CD4-positive, alpha-beta T cell (primary cell): ENCODE measurements at regions not wholly inside any gene's neighbourhood (a gene's known extent, or its start where the extent isn't known, plus 50 kb on each side); places are given as distances from the start of the nearest gene placed in this dataset.

Source experiments
- ATAC-seq: fragments of 200-7000 bp; cut with Tn5 transposase; one replicate; pipeline ENCODE4 v1.10.0; 2022; ENCODE audit warnings: mild to moderate bottlenecking; ENCODE audit not compliant: poor library complexity
- CTCF ChIA-PET: fragments of 350-600 bp; sonication (Branson Sonifier 250); formaldehyde crosslinking; loops from one replicate; lab custom pipeline; 2021; ENCODE audit warnings: antibody characterized with exemption, inconsistent platforms; lab: Charles Lee
- POLR2A ChIA-PET: fragments of 350-600 bp; sonication (Branson Sonifier 250); formaldehyde crosslinking; loops from one replicate; lab custom pipeline; 2021; ENCODE audit warnings: antibody characterized with exemption, inconsistent platforms; lab: Charles Lee
- DNase-seq, 14 experiments: peaks; one replicate each; pipeline ENCODE4 v3.0.0-alpha.2; 2013 to 2020; ENCODE audit warnings: mixed read lengths in 2 of 14
- H3K27ac ChIP-seq, 2 donors: one replicate each; pipeline versions ENCODE4 v1.5.1 to v1.7.0; 2013; ENCODE audit warnings: low read length in 2 of 2, low read depth in 1 of 2, mild to moderate bottlenecking in 1 of 2
- H3K27me3 ChIP-seq, 2 experiments: 1 replicate in 1 of 2; 2 replicates in 1 of 2; pipeline versions ENCODE4 v1.6.1 to v1.7.0; 2013; ENCODE audit warnings: low read length in 2 of 2, control low read depth in 1 of 2, mild to moderate bottlenecking in 1 of 2, moderate library complexity in 1 of 2; ENCODE audit not compliant: insufficient read depth in 2 of 2, control insufficient read depth in 1 of 2
- H3K36me3 ChIP-seq: one replicate; pipeline ENCODE4 v1.6.1; 2013; ENCODE audit warnings: low read length, control low read depth; ENCODE audit not compliant: insufficient read depth
- H3K4me1 ChIP-seq: one replicate; pipeline ENCODE4 v1.6.1; 2013; ENCODE audit warnings: low read length, control low read depth; ENCODE audit not compliant: insufficient read depth
- H3K4me3 ChIP-seq: one replicate; pipeline ENCODE4 v1.5.1; 2013; ENCODE audit warnings: mild to moderate bottlenecking, low read length, moderate library complexity
- H3K9me3 ChIP-seq, 2 experiments: 1 replicate in 1 of 2; 2 replicates in 1 of 2; pipeline versions ENCODE4 v1.6.1 to v1.7.0; 2013; ENCODE audit warnings: low read length in 2 of 2, mild to moderate bottlenecking in 2 of 2, control low read depth in 1 of 2, moderate library complexity in 1 of 2; ENCODE audit not compliant: control insufficient read depth in 1 of 2, insufficient read depth in 1 of 2
- H3K27ac Mint-ChIP-seq: one replicate; pipeline ENCODE4 v1.8.0; 2020; ENCODE audit warnings: mixed read lengths
- H3K27me3 Mint-ChIP-seq: one replicate; pipeline ENCODE4 v1.8.0; 2021; ENCODE audit warnings: mixed read lengths
- H3K36me3 Mint-ChIP-seq: one replicate; pipeline ENCODE4 v1.8.0; 2021; ENCODE audit warnings: low read depth, mixed read lengths
- H3K4me1 Mint-ChIP-seq: one replicate; pipeline ENCODE4 v1.8.0; 2021; ENCODE audit warnings: low read depth, mixed read lengths
- H3K4me3 Mint-ChIP-seq: one replicate; pipeline ENCODE4 v1.8.0; 2020; ENCODE audit warnings: mild to moderate bottlenecking, mixed read lengths
- H3K9me3 Mint-ChIP-seq: one replicate; pipeline ENCODE4 v1.8.0; 2020; ENCODE audit warnings: mixed read lengths
- intact Hi-C, 2 experiments: fragments of 100-400 bp; cut with DNase I in 1 of 2; cut with micrococcal nuclease in 1 of 2; formaldehyde crosslinking; loops; one replicate each; pipeline versions ENCODE4 v1.15.1 to v1.9.0; 2023 to 2025; cut with DNase I, micrococcal nuclease
- TF ChIP-seq, protein P1 (sequence below): fragments of 200-600 bp; IDR thresholded peaks from one replicate; pipeline ENCODE4 v1.8.0; 2022; ENCODE audit warnings: antibody characterized with exemption, mild to moderate bottlenecking

DNA sequence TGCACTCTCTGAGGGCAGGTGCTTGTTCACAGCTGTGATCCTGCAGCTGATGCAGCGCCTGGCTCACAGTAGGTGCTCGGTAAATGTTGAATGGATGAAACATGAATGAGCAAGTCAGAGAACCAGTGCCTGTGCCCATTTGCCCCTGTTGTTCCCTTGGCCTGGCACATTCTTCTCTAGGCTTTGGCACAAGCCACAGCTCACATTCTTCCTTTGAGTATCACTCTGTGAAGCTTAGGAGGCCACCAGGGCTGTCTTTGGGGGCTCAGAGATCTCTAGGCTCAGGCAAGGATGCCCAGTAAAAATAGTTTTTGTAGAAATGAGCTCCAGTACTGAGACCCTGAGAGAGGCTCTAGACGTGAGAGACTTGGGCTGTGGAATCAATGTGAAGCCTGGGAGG, 144.6 kb upstream of the NAV2 start:
- intact Hi-C loops = no loop called here
- H3K27ac Mint-ChIP-seq = no peak overlapping the region
- CTCF ChIA-PET = no interaction called here
- H3K4me3 ChIP-seq = no peak overlapping the region
- DNase-seq (no peak), ATAC-seq (no peak)
- no peaks in the 10 kb centered on the region for H3K36me3 Mint-ChIP-seq
- H3K9me3 Mint-ChIP-seq = no peaks in the 10 kb centered on the region
- H3K27me3 ChIP-seq = peaks cover 0 to 8% of the 10 kb centered on the region in 2 experiments
- H3K9me3 ChIP-seq = no peaks in the 10 kb centered on the region
- POLR2A ChIA-PET = no interaction called here
- peaks cover 42% of the 10 kb centered on the region for H3K27me3 Mint-ChIP-seq
- no peaks in the 10 kb centered on the region for H3K4me1 Mint-ChIP-seq
- H3K36me3 ChIP-seq = no peaks in the 10 kb centered on the region
- peaks cover 4% of the 10 kb centered on the region for H3K4me1 ChIP-seq
- TF ChIP-seq, protein P1, sequence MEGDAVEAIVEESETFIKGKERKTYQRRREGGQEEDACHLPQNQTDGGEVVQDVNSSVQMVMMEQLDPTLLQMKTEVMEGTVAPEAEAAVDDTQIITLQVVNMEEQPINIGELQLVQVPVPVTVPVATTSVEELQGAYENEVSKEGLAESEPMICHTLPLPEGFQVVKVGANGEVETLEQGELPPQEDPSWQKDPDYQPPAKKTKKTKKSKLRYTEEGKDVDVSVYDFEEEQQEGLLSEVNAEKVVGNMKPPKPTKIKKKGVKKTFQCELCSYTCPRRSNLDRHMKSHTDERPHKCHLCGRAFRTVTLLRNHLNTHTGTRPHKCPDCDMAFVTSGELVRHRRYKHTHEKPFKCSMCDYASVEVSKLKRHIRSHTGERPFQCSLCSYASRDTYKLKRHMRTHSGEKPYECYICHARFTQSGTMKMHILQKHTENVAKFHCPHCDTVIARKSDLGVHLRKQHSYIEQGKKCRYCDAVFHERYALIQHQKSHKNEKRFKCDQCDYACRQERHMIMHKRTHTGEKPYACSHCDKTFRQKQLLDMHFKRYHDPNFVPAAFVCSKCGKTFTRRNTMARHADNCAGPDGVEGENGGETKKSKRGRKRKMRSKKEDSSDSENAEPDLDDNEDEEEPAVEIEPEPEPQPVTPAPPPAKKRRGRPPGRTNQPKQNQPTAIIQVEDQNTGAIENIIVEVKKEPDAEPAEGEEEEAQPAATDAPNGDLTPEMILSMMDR = no peak
- no peak overlapping the region for H3K27ac ChIP-seq
- no peak overlapping the region for H3K4me3 Mint-ChIP-seq

DNA sequence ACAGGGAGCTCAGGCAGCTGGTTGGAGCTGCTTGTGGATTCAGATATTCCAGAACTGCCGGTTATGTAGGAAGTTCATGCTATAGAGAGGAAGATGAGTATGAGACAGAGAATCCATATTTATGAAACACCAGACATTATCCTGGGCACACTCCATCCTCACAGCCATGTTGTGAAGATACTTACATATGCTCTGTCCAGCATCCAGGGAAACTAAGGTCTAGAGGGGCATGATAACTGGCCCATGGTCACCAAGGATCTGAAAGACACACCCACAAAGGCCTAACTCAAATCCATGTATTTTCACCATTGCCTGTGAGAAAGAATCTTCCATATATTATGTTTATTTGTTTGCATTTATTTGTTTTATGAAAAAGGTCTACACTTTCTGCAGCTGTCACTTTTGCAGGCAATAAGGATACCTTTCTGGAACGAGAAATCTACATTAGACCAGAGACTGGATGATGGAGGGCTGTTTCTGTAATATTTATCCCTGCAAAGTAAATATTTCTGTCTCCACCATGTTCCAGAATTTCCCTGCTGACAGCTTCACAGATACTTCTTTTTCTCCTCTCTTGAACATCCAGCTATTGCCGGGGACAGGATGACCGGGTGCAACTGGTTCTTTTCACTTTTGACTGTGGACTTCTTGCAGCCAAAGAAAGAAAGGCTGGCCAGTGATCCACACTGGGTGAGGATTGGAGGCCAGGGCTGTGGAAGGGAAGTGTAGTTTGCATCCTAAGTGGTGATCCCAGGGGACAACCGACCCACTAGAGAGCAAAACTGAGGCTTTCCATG, 145.9 kb upstream of the NAV2 start:
- intact Hi-C loops = no loop called here
- Mint-ChIP-seq H3K4me3 (no peak overlapping the region), H3K27ac (no peak overlapping the region), H3K27me3 (peaks cover 50% of the 10 kb centered on the region), H3K36me3 (no peaks in the 10 kb centered on the region), H3K9me3 (no peaks in the 10 kb centered on the region), H3K4me1 (no peaks in the 10 kb centered on the region)
- ChIA-PET CTCF (interaction anchor here (1.3 kb wide), 1 partner anchor 176 kb away, joined by 5 read pairs; no protein-coding TSS in a partner anchor), POLR2A (no interaction called here)
- peaks cover 4% of the 10 kb centered on the region for H3K4me1 ChIP-seq
- H3K27me3 ChIP-seq = peaks cover 0 to 8% of the 10 kb centered on the region in 2 experiments
- TF ChIP-seq, protein P1 = no peak
- no peak overlapping the region for H3K27ac ChIP-seq
- DNase-seq (no peak), ATAC-seq (no peak)
- no peak overlapping the region for H3K4me3 ChIP-seq
- no peaks in the 10 kb centered on the region for H3K36me3 ChIP-seq
- H3K9me3 ChIP-seq = no peaks in the 10 kb centered on the region

DNA sequence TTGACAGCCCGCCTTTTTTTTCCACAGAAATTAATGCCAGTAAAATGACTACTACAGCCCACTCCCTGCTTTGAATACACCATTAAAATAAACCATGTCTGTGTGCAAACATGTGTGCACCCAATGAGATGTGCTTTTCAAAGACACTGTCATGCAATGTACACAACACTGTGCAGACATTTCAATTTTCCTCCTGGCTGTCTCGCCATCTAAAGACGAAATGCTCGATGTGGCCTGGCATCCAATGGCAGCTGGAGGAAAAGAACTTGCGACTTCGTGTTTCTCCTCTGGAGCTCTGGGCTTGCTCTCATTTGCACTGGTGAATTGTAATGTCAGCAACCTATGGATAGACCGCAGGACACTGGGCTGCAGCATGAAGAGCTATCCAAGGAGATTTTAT, 147.0 kb upstream of the NAV2 start:
- H3K27me3 Mint-ChIP-seq = peaks cover 54% of the 10 kb centered on the region
- TF ChIP-seq, protein P1 = no peak
- no peak overlapping the region for H3K4me3 Mint-ChIP-seq
- Histone ChIP-seq H3K4me3 (no peak overlapping the region), H3K36me3 (no peaks in the 10 kb centered on the region), H3K27ac (no peak overlapping the region), H3K4me1 (peaks cover 4% of the 10 kb centered on the region), H3K9me3 (no peaks in the 10 kb centered on the region), H3K27me3 (peaks cover 0 to 8% of the 10 kb centered on the region in 2 experiments)
- no peaks in the 10 kb centered on the region for H3K4me1 Mint-ChIP-seq
- POLR2A ChIA-PET = no interaction called here
- no peak overlapping the region for H3K27ac Mint-ChIP-seq
- intact Hi-C loops = loop anchor here in 1 of 2 experiments (2.0 kb wide), 1 partner anchor 243 kb away; no protein-coding TSS in a partner anchor
- ATAC-seq = no peak
- no peaks in the 10 kb centered on the region for H3K9me3 Mint-ChIP-seq
- CTCF ChIA-PET = interaction anchor here (1.3 kb wide), 1 partner anchor 177 kb away, joined by 5 read pairs; no protein-coding TSS in a partner anchor
- H3K36me3 Mint-ChIP-seq = no peaks in the 10 kb centered on the region
- DNase-seq = no peak
